Thoracic aorta (tissue), 2 donors: ENCODE measurements at regions not wholly inside any gene's neighbourhood (a gene's known extent, or its start where the extent isn't known, plus 50 kb on each side); places are given as distances from the start of the nearest gene placed in this dataset.
"Not testable (repeated sequence)": the region's sequence is repeated elsewhere in the genome, so short reads cannot be mapped to it uniquely, and the experiment has no call there.

Experiments used
- ATAC-seq: fragments of 150-250 bp; one replicate; pipeline ENCODE4 v1.8.0; 2017; ENCODE audit warnings: low read depth; ENCODE audit not compliant: insufficient number of reproducible peaks, low FRiP score
- DNase-seq: peaks from one replicate; pipeline ENCODE4 v3.0.0-alpha.2; 2020; ENCODE audit warnings: low spot score
- H3K27ac ChIP-seq, 2 donors: fragments of 200-600 bp; sonication (generic); 1 replicate in 1 of 2; 2 replicates in 1 of 2; pipeline ENCODE4 v1.5.1; 2016; ENCODE audit warnings: mild to moderate bottlenecking in 2 of 2, moderate library complexity in 2 of 2
- H3K27me3 ChIP-seq: fragments of 200-600 bp; sonication (generic); replicated peaks from 2 replicates; pipeline ENCODE4 v1.6.0; 2016; ENCODE audit warnings: mild to moderate bottlenecking; ENCODE audit not compliant: insufficient read depth
- H3K36me3 ChIP-seq: fragments of 200-600 bp; sonication (generic); one replicate; pipeline ENCODE4 v1.5.1; 2016
- H3K4me1 ChIP-seq, 2 donors: fragments of 200-600 bp; sonication (generic); 1 replicate in 1 of 2; 2 replicates in 1 of 2; pipeline versions ENCODE4 v1.5.1 to v1.6.0; 2016; ENCODE audit warnings: low read depth in 2 of 2, mild to moderate bottlenecking in 1 of 2; ENCODE audit not compliant: control insufficient read depth in 1 of 2
- H3K4me3 ChIP-seq: fragments of 200-600 bp; sonication (generic); 2 replicates; pipeline ENCODE4 v1.5.1; 2016; ENCODE audit warnings: mild to moderate bottlenecking
- H3K9me3 ChIP-seq: fragments of 200-600 bp; sonication (generic); 2 replicates; pipeline ENCODE4 v1.5.1; 2016
- CTCF ChIP-seq: fragments of 200-600 bp; sonication (generic); IDR thresholded peaks from one replicate; pipeline ENCODE4 v1.5.1; 2019; ENCODE audit warnings: antibody characterized with exemption

DNA sequence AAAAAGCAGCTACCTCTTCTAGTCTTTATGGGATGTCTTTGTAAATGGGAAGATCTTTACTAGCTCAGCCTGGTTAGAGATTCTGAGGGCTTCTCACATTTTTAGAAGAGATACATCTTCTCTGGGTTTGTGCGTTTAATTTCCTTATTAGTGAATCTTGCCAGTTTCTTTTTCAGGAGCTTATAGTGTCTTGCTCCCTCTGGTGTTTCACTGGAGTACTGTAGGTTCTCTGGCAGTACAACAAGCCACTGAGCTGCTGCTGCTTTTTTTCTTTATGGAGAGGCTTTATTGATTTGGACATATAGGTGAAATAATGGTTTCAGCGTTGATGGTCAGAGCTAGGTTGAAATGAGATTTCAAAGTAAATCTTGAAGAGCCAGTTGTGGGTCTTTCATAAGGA, 82.9 kb downstream of the LAS1L start:
- ATAC-seq = no peak
- no peaks in the 10 kb centered on the region for H3K4me1 ChIP-seq
- H3K27ac ChIP-seq = no peak overlapping the region
- no peaks in the 10 kb centered on the region for H3K36me3 ChIP-seq
- H3K9me3 ChIP-seq = no peaks in the 10 kb centered on the region
- H3K4me3 ChIP-seq = no peak overlapping the region
- TF ChIP-seq CTCF = no peak
- DNase-seq = no peak
- H3K27me3 ChIP-seq = no peaks in the 10 kb centered on the region

DNA sequence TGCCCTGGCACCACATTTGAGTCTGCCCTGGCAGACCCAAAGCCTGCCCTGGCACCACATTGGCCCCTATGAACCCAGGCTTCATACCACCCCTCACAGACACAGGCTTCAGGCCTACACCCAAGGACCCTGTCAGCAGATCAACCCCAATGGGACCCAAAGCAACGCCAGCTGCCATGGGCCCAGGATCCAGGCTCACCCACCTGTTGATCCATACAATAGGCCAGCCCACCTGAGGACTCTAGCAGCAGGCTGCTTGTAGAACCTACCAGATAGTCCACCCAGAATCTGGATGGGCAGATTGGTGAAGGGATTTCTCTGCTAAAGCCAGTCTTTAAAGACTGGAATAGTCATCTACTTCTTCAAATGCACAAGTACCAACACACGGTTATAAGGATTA, 114.4 kb downstream of the LAS1L start:
- ATAC-seq (no peak), DNase-seq (no peak)
- no peak for TF ChIP-seq CTCF
- H3K9me3 ChIP-seq = no peaks in the 10 kb centered on the region
- no peaks in the 10 kb centered on the region for H3K4me1 ChIP-seq
- no peaks in the 10 kb centered on the region for H3K36me3 ChIP-seq
- no peak overlapping the region for H3K4me3 ChIP-seq
- no peaks in the 10 kb centered on the region for H3K27me3 ChIP-seq
- H3K27ac ChIP-seq = no peak overlapping the region

- not testable (repeated sequence) for DNase-seq
Measured at GRCh38 chrX:65407662-65408061, 126.9 kb downstream of the LAS1L start.

DNA sequence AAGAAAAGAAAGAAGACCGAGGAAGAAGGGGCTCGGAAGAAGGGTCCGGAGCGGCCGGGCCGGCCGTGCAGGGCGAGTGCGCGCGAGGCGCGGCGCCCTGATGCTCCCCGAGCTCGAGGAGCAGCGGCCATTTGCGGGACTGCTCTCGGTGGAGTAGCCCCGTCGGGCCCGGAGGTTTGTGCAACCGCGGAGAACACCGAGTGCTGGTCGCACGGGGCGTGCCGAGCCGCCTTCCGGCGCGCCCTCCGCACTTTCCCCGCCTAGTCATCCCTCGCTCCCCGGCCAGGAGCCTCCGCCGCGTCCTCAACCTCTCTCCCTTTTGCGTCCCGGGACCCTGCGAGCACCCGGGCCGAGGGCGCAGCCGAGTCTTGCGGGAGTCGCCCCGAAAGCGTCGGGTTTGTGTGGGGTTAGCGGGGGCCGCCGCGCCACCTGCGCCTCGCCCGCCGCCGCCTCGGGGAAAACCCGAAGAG, 127.4 kb downstream of the LAS1L start:
- no peaks in the 10 kb centered on the region for H3K4me1 ChIP-seq
- DNase-seq (no peak), ATAC-seq (no peak)
- H3K4me3 ChIP-seq = peak overlapping the region; percentile 39
- no peak for TF ChIP-seq CTCF
- no peak overlapping the region for H3K27ac ChIP-seq
- H3K27me3 ChIP-seq = no peaks in the 10 kb centered on the region
- no peaks in the 10 kb centered on the region for H3K36me3 ChIP-seq
- no peaks in the 10 kb centered on the region for H3K9me3 ChIP-seq

More at GRCh38 chrX:65407662-65408061, 126.9 kb downstream of the LAS1L start:
- H3K4me3 ChIP-seq = peak overlapping the region; percentile 39
- H3K27me3 ChIP-seq, H3K4me1 ChIP-seq, H3K27ac ChIP-seq, H3K9me3 ChIP-seq, ATAC-seq, H3K36me3 ChIP-seq: not testable (repeated sequence)

GRCh38 chrX:65406532-65406931, 128.1 kb downstream of the LAS1L start:
- TF ChIP-seq CTCF = no peak
- DNase-seq (no peak), ATAC-seq (no peak)
- Histone ChIP-seq H3K27ac (no peak overlapping the region), H3K9me3 (no peaks in the 10 kb centered on the region), H3K27me3 (no peaks in the 10 kb centered on the region), H3K4me1 (no peaks in the 10 kb centered on the region), H3K36me3 (no peaks in the 10 kb centered on the region), H3K4me3 (peak overlapping the region; percentile 39)

DNA sequence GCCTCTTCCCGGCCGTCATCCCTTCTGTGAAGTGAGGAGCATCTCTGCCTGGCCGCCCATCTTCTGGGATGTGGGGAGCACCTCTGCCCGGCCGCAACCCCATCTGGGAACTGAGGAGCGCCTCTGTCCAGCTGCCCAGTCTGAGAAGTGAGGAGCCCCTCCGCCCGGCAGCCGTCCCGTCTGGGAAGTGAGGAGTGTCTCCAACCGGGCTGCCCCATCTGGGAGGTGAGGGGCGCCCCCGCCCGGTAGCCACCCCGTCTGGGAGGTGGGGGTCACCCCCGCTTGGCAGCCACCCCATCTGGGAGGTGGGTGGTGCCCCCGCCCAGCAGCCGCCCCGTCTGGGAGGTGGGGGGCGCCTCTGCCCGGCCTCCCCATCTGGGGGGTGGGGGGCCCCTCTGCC, 142.3 kb downstream of the LAS1L start:
- no peaks in the 10 kb centered on the region for H3K4me1 ChIP-seq

DNA sequence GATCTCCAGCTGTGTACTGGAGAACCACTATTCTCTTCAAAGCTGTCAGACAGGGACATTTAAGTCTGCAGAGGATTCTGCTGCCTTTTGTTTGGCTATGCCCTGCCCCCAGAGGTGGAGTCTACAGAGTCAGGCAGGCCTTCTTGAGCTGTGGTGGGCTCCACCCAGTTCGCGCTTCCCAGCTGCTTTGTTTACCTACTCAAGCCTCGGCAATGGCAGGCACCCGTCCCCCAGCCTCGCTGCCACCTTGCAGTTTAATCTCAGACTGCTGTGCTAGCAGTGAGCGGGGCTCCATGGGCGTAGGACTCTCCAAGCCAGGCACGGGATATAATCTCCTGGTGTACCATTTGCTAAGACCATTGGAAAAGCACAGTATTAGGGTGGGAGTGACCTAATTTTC, 145.5 kb downstream of the LAS1L start:
- not testable (repeated sequence) for H3K27ac ChIP-seq, H3K4me1 ChIP-seq, H3K4me3 ChIP-seq, H3K27me3 ChIP-seq, H3K9me3 ChIP-seq, DNase-seq, ATAC-seq, H3K36me3 ChIP-seq

More for the DNA sequence above, 142.3 kb downstream of the LAS1L start:
- Histone ChIP-seq H3K4me3 (no peak overlapping the region), H3K9me3 (no peaks in the 10 kb centered on the region), H3K36me3 (no peaks in the 10 kb centered on the region), H3K27me3 (no peaks in the 10 kb centered on the region), H3K27ac (no peak overlapping the region)
- DNase-seq (no peak), ATAC-seq (no peak)
- no peak for TF ChIP-seq CTCF
